GM23248 (cell line): ENCODE measurements at regions not wholly inside any gene's neighbourhood (a gene's known extent, or its start where the extent isn't known, plus 50 kb on each side); places are given as distances from the start of the nearest gene placed in this dataset.
"Not testable (repeated sequence)": the region's sequence is repeated elsewhere in the genome, so short reads cannot be mapped to it uniquely, and the experiment has no call there.

Experiments used
- DNase-seq: peaks from one replicate; pipeline ENCODE4 v3.0.0-alpha.2; 2015
- H2AFZ ChIP-seq: fragments of 200-600 bp; sonication (generic); 2 replicates; pipeline ENCODE4 v1.6.1; 2016; ENCODE audit warnings: antibody characterized with exemption
- H3F3A ChIP-seq: fragments of 200-600 bp; sonication (generic); 2 replicates; pipeline ENCODE4 v1.6.1; 2016; ENCODE audit warnings: mild to moderate bottlenecking, antibody characterized with exemption, mixed run types; ENCODE audit not compliant: insufficient read depth
- H3K27ac ChIP-seq: fragments of 200-600 bp; sonication (generic); 2 replicates; pipeline ENCODE4 v1.5.1; 2016; ENCODE audit warnings: mild to moderate bottlenecking
- H3K27me3 ChIP-seq: fragments of 200-600 bp; sonication (generic); replicated peaks from 2 replicates; pipeline ENCODE4 v1.6.1; 2016; ENCODE audit warnings: mild to moderate bottlenecking; ENCODE audit not compliant: insufficient read depth
- H3K36me3 ChIP-seq: fragments of 200-600 bp; sonication (generic); 2 replicates; pipeline ENCODE4 v1.6.1; 2016; ENCODE audit warnings: low read depth, mild to moderate bottlenecking
- H3K4me1 ChIP-seq: fragments of 200-600 bp; sonication (generic); 2 replicates; pipeline ENCODE4 v1.6.1; 2016; ENCODE audit warnings: mild to moderate bottlenecking; ENCODE audit not compliant: insufficient read depth
- H3K4me2 ChIP-seq: fragments of 200-600 bp; sonication (generic); one replicate; pipeline ENCODE4 v1.6.1; 2016; ENCODE audit warnings: mild to moderate bottlenecking; ENCODE audit not compliant: unreplicated experiment
- H3K4me3 ChIP-seq: fragments of 200-600 bp; sonication (generic); 2 replicates; pipeline ENCODE4 v1.5.1; 2016; ENCODE audit warnings: mild to moderate bottlenecking
- H3K79me2 ChIP-seq: fragments of 200-600 bp; sonication (generic); 2 replicates; pipeline ENCODE4 v1.6.1; 2016; ENCODE audit warnings: mild to moderate bottlenecking; ENCODE audit not compliant: insufficient read depth
- H3K9ac ChIP-seq: fragments of 200-600 bp; sonication (generic); 2 replicates; pipeline ENCODE4 v1.6.1; 2016; ENCODE audit warnings: mild to moderate bottlenecking
- H3K9me2 ChIP-seq: fragments of 200-600 bp; sonication (generic); 2 replicates; pipeline ENCODE4 v1.6.1; 2016; ENCODE audit warnings: mixed run types, mild to moderate bottlenecking, moderate library complexity; ENCODE audit not compliant: insufficient read depth
- H3K9me3 ChIP-seq: fragments of 200-600 bp; sonication (generic); one replicate; pipeline ENCODE4 v1.6.1; 2017; ENCODE audit warnings: low read depth
- H4K20me1 ChIP-seq: fragments of 200-600 bp; sonication (generic); 2 replicates; pipeline ENCODE4 v1.6.0; 2016; ENCODE audit not compliant: insufficient read depth
- EZH2 ChIP-seq: fragments of 200-600 bp; sonication (generic); IDR thresholded peaks from 2 replicates; pipeline ENCODE4 v1.6.1; 2018; ENCODE audit warnings: antibody characterized with exemption, mild to moderate bottlenecking; ENCODE audit not compliant: insufficient read depth, poor library complexity, severe bottlenecking
- EZH2phosphoT487 ChIP-seq: fragments of 200-600 bp; sonication (generic); IDR thresholded peaks from 2 replicates; pipeline ENCODE4 v1.6.1; 2018; ENCODE audit warnings: antibody characterized with exemption, moderate library complexity, mild to moderate bottlenecking, low read depth; ENCODE audit not compliant: insufficient read depth
- WGBS, 2 experiments: methylation state at CpG; one replicate each; pipeline ENCODE4 v1.1.6; 2015 to 2017; ENCODE audit warnings: low lambda C conversion rate in 2 of 2, low coverage in 1 of 2; ENCODE audit errors: missing lambda C conversion rate in 2 of 2; 5-methylcytosine and 5-hydroxymethylcytosine counted together
- in situ Hi-C: fragments of 300-500 bp; cut with MboI; formaldehyde crosslinking; loops from 2 replicates; pipeline ENCODE4 v1.15.0; 2020

GRCh38 chr11:71316701-71317100 is 64.3 kb upstream of the SHANK2 start:
- Histone ChIP-seq H4K20me1 (no peaks in the 10 kb centered on the region), H3K27ac (no peak overlapping the region), H3K36me3 (no peaks in the 10 kb centered on the region), H3K9me2 (no peaks in the 10 kb centered on the region), H3F3A (no peaks in the 10 kb centered on the region), H2AFZ (no peak overlapping the region), H3K27me3 (peaks cover 29% of the 10 kb centered on the region), H3K9ac (no peak overlapping the region), H3K79me2 (no peaks in the 10 kb centered on the region), H3K4me2 (no peak overlapping the region), H3K9me3 (no peaks in the 10 kb centered on the region), H3K4me3 (no peak overlapping the region), H3K4me1 (no peaks in the 10 kb centered on the region)
- DNase-seq, result no peak
- 36 to 37% methylated on average over 1 of the region's 1 CpG for WGBS, 2 experiments
- in situ Hi-C loops, result no loop called here
- TF ChIP-seq EZH2phosphoT487 (no peak), EZH2 (no peak)

- DNase-seq, H3F3A ChIP-seq, H3K79me2 ChIP-seq, H3K27ac ChIP-seq, H3K9me3 ChIP-seq, in situ Hi-C loops, H3K9ac ChIP-seq, H3K36me3 ChIP-seq, H3K4me2 ChIP-seq, H3K4me1 ChIP-seq, H4K20me1 ChIP-seq, H3K9me2 ChIP-seq, H3K4me3 ChIP-seq, H2AFZ ChIP-seq: not testable (repeated sequence)
- peaks cover 29% of the 10 kb centered on the region for H3K27me3 ChIP-seq
- 50 to 57% methylated on average over 9 of the region's 9 CpGs for WGBS, 2 experiments
Measured at GRCh38 chr11:71312616-71313015, 60.2 kb upstream of the SHANK2 start.

- Histone ChIP-seq H3K27me3 (peaks cover 29% of the 10 kb centered on the region), H3K9me2 (no peaks in the 10 kb centered on the region), H3K4me1 (no peaks in the 10 kb centered on the region), H3K9me3 (no peaks in the 10 kb centered on the region), H3K9ac (no peak overlapping the region), H4K20me1 (no peaks in the 10 kb centered on the region), H3K36me3 (no peaks in the 10 kb centered on the region), H3K79me2 (no peaks in the 10 kb centered on the region), H3K27ac (no peak overlapping the region), H3K4me3 (no peak overlapping the region), H3F3A (no peaks in the 10 kb centered on the region), H3K4me2 (no peak overlapping the region), H2AFZ (no peak overlapping the region)
- in situ Hi-C loops, result no loop called here
- WGBS, 2 experiments, result 56 to 63% methylated on average over 15 of the region's 15 CpGs
- no peak for DNase-seq
- no peak for TF ChIP-seq EZH2phosphoT487
- TF ChIP-seq EZH2, result no peak
Measured at GRCh38 chr11:71311928-71312510, 59.6 kb upstream of the SHANK2 start.

- Histone ChIP-seq H3K9me2 (no peaks in the 10 kb centered on the region), H3K36me3 (no peaks in the 10 kb centered on the region), H3K4me2 (no peak overlapping the region), H2AFZ (no peak overlapping the region), H3F3A (no peaks in the 10 kb centered on the region), H3K27ac (no peak overlapping the region), H3K4me3 (no peak overlapping the region), H3K27me3 (peaks cover 29% of the 10 kb centered on the region), H3K9ac (no peak overlapping the region), H3K79me2 (no peaks in the 10 kb centered on the region), H3K4me1 (no peaks in the 10 kb centered on the region), H3K9me3 (no peaks in the 10 kb centered on the region), H4K20me1 (no peaks in the 10 kb centered on the region)
- TF ChIP-seq EZH2phosphoT487 (no peak), EZH2 (no peak)
- in situ Hi-C loops, result no loop called here
- no peak for DNase-seq
- 66 to 67% methylated on average over 13 of the region's 13 CpGs for WGBS, 2 experiments
Measured at GRCh38 chr11:71311176-71311925, 59.0 kb upstream of the SHANK2 start.
